WI38 (cell line): ENCODE measurements at regions not wholly inside any gene's neighbourhood (a gene's known extent, or its start where the extent isn't known, plus 50 kb on each side); places are given as distances from the start of the nearest gene placed in this dataset.

Experiments
- H3K4me3 ChIP-seq: 2 replicates; pipeline ENCODE4 v1.5.1; 2011; ENCODE audit warnings: low read depth, mild to moderate bottlenecking, control low read depth, low read length
- CTCF ChIP-seq: IDR thresholded peaks from 2 replicates; pipeline ENCODE4 v1.5.1; 2012; ENCODE audit warnings: low read depth, mild to moderate bottlenecking, control low read depth, low read length

- TF ChIP-seq CTCF: no peak
- peak overlapping the region; percentile 91 for H3K4me3 ChIP-seq
Measured at GRCh38 chr17:72590382-72590781, 469.6 kb downstream of the SOX9 start.

GRCh38 chr17:72590882-72591281, 470.1 kb downstream of the SOX9 start:
- no peak for TF ChIP-seq CTCF
- peak overlapping the region; percentile 91 for H3K4me3 ChIP-seq

GRCh38 chr17:72591289-72592241, 470.7 kb downstream of the SOX9 start:
- H3K4me3 ChIP-seq: peak overlapping the region; percentile 91

GRCh38 chr17:72592242-72592966, 471.6 kb downstream of the SOX9 start:
- H3K4me3 ChIP-seq: peak overlapping the region; percentile 91
- no peak for TF ChIP-seq CTCF

More at GRCh38 chr17:72591289-72592241, 470.7 kb downstream of the SOX9 start:
- TF ChIP-seq CTCF: no peak

GRCh38 chr17:72592967-72593325, 472.1 kb downstream of the SOX9 start:
- no peak overlapping the region for H3K4me3 ChIP-seq
- no peak for TF ChIP-seq CTCF

GRCh38 chr17:72594248-72594647, 473.4 kb downstream of the SOX9 start:
- no peak for TF ChIP-seq CTCF
- H3K4me3 ChIP-seq: no peak overlapping the region
